ENCODE measurements at regions not wholly inside any gene's neighbourhood (a gene's known extent, or its start where the extent isn't known, plus 50 kb on each side); places are given as distances from the start of the nearest gene placed in this dataset.

DNA sequence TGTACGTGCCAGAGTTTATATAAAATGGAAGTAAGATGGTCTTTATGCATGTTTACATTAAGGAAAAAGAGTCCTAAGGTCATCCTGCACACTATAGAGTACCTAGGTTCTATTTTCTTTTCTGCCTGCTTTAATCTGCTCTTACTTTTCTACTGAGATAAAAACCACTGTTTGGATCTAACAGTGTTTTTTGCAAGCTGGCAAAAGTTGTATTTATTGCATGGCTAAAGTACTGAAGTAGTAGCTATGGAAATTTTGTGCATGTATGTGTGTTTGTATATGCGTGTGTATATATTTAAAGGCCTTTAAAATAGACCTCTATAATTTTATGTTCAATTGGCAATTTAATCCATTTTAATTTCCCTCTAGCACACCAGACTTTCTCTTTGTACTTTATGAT lies 98.3 kb upstream of the CPSF6 start:
- TF ChIP-seq EZH2 (IDR thresholded peaks at IDR 0.05; ENCODE audit: borderline replicate concordance, insufficient read depth, low read length, poor library complexity, severe bottlenecking) = no peak
- TF ChIP-seq, protein P1, sequence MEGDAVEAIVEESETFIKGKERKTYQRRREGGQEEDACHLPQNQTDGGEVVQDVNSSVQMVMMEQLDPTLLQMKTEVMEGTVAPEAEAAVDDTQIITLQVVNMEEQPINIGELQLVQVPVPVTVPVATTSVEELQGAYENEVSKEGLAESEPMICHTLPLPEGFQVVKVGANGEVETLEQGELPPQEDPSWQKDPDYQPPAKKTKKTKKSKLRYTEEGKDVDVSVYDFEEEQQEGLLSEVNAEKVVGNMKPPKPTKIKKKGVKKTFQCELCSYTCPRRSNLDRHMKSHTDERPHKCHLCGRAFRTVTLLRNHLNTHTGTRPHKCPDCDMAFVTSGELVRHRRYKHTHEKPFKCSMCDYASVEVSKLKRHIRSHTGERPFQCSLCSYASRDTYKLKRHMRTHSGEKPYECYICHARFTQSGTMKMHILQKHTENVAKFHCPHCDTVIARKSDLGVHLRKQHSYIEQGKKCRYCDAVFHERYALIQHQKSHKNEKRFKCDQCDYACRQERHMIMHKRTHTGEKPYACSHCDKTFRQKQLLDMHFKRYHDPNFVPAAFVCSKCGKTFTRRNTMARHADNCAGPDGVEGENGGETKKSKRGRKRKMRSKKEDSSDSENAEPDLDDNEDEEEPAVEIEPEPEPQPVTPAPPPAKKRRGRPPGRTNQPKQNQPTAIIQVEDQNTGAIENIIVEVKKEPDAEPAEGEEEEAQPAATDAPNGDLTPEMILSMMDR (IDR thresholded peaks at IDR 0.05; ENCODE audit: poor library complexity, severe bottlenecking) = no peak
- TF ChIP-seq EP300 (conservative IDR thresholded peaks at IDR 0.05; ENCODE audit: poor library complexity, severe bottlenecking) = no peak
- TF ChIP-seq, protein P2, sequence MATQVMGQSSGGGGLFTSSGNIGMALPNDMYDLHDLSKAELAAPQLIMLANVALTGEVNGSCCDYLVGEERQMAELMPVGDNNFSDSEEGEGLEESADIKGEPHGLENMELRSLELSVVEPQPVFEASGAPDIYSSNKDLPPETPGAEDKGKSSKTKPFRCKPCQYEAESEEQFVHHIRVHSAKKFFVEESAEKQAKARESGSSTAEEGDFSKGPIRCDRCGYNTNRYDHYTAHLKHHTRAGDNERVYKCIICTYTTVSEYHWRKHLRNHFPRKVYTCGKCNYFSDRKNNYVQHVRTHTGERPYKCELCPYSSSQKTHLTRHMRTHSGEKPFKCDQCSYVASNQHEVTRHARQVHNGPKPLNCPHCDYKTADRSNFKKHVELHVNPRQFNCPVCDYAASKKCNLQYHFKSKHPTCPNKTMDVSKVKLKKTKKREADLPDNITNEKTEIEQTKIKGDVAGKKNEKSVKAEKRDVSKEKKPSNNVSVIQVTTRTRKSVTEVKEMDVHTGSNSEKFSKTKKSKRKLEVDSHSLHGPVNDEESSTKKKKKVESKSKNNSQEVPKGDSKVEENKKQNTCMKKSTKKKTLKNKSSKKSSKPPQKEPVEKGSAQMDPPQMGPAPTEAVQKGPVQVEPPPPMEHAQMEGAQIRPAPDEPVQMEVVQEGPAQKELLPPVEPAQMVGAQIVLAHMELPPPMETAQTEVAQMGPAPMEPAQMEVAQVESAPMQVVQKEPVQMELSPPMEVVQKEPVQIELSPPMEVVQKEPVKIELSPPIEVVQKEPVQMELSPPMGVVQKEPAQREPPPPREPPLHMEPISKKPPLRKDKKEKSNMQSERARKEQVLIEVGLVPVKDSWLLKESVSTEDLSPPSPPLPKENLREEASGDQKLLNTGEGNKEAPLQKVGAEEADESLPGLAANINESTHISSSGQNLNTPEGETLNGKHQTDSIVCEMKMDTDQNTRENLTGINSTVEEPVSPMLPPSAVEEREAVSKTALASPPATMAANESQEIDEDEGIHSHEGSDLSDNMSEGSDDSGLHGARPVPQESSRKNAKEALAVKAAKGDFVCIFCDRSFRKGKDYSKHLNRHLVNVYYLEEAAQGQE (IDR thresholded peaks at IDR 0.05; ENCODE audit: borderline replicate concordance) = no peak
- no peak for TF ChIP-seq POLR2AphosphoS5 (IDR thresholded peaks at IDR 0.05)
- no peak for TF ChIP-seq RAD21 (conservative IDR thresholded peaks at IDR 0.05)

Measured in neural cell (in vitro differentiated cells).